ENCODE measurements at regions not wholly inside any gene's neighbourhood (a gene's known extent, or its start where the extent isn't known, plus 50 kb on each side); places are given as distances from the start of the nearest gene placed in this dataset.
"Not testable (repeated sequence)": the region's sequence is repeated elsewhere in the genome, so short reads cannot be mapped to it uniquely, and the experiment has no call there.

DNA sequence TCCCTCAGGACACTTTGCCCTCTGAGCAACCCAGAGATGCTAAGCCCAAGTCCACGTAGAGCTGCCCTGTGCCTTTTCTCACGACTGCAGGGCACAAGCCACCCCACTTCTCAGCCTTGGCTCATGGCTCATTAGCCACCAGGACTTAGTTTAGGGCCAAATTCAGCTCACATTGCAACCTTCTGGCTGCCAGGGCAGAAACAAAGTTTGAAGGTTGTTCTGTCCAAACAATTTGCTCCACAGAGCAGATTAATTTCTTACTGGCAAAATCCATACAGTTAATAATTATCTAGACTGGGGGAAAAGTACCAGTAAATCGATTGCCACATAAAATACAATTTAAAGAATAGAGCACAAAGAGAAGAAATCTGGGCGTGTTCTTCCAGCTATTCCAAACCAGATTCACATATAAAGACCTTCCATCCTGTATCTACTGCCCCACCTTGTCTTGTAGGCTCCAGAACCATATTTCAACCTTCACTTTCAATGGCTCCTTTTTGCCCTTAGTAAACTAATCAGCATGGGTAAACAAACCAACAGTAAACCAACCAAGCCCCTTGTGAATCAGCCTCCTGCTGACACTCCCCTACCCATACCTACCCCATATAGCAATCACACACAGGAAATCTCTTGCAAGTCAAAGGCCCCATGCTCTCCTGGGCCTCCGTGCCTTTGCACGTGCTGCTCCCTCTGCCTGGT, 101.9 kb downstream of the QRSL1 start:
- no peak overlapping the region for H3K27ac ChIP-seq (ENCODE audit: low read depth in 1 of 2, low read length in 1 of 2)
- no peaks in the 10 kb centered on the region for H3K9me3 ChIP-seq (ENCODE audit: control insufficient read depth in 2 of 2, insufficient read depth in 1 of 2, low read length in 1 of 2)
- WGBS = 91% methylated on average over 6 of the region's 6 CpGs
- H3K4me1 ChIP-seq (ENCODE audit: control insufficient read depth in 2 of 2, insufficient read depth in 2 of 2, low read length in 2 of 2) = peaks cover 0 to 3% of the 10 kb centered on the region in 2 donors
- no peak for DNase-seq (ENCODE audit: low read depth in 6 of 9, low spot score in 9 of 9)
- no peaks in the 10 kb centered on the region for H3K27me3 ChIP-seq (ENCODE audit: control insufficient read depth in 2 of 2, insufficient read depth in 1 of 2, low read length in 1 of 2)
- H3K4me3 ChIP-seq (ENCODE audit: low read length in 2 of 2) = no peak overlapping the region
- H3K36me3 ChIP-seq (ENCODE audit: control insufficient read depth in 2 of 2, insufficient read depth in 2 of 2, low read length in 1 of 2) = no peaks in the 10 kb centered on the region

DNA sequence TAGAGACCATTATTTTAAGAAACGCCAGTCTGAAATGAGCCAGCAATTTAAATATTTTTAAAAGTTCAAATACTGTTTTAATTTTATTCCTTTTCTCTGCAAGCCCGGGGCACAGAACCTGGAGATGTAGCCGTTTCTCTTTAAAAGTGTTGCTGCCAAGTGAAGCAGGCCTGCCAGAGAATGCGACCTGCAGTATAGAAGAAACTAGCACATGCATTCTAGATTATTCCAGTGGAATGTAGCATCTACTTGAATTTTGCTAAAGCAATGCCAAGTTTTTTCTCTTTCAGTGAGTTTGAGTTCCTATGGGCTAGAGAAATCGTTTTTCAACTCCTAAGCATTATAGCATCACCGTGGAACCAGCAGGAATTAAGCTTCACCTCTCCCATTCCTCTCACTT, 101.3 kb downstream of the QRSL1 start:
- DNase-seq (ENCODE audit: low read depth in 6 of 9, low spot score in 9 of 9) = no peak
- WGBS = 90% methylated on average over 6 of the region's 6 CpGs
- no peak overlapping the region for H3K4me3 ChIP-seq (ENCODE audit: low read length in 2 of 2)
- H3K36me3 ChIP-seq (ENCODE audit: control insufficient read depth in 2 of 2, insufficient read depth in 2 of 2, low read length in 1 of 2) = no peaks in the 10 kb centered on the region
- no peaks in the 10 kb centered on the region for H3K9me3 ChIP-seq (ENCODE audit: control insufficient read depth in 2 of 2, insufficient read depth in 1 of 2, low read length in 1 of 2)
- no peaks in the 10 kb centered on the region for H3K27me3 ChIP-seq (ENCODE audit: control insufficient read depth in 2 of 2, insufficient read depth in 1 of 2, low read length in 1 of 2)
- peaks cover 0 to 3% of the 10 kb centered on the region in 2 donors for H3K4me1 ChIP-seq (ENCODE audit: control insufficient read depth in 2 of 2, insufficient read depth in 2 of 2, low read length in 2 of 2)
- no peak overlapping the region for H3K27ac ChIP-seq (ENCODE audit: low read depth in 1 of 2, low read length in 1 of 2)

DNA sequence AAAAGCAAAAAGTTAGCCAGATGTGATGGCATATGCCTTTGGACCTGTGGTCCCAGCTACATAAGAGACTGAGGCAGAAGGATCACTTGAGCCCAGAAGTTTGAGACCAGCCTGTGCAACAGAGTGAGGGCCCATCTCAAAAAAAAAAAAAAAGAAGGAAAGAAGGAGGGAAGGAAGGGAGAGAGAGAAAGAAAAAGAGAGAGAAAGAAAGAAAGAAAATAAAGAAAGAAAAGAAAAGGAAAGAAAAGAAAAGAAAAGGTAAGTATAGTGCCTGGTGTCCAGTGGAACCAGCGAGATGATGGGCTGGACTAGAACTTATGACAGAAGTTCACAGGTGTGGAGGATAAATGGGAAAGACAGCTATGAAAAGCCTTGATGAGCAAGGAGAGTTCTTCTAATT, 100.9 kb downstream of the QRSL1 start:
- WGBS = 97% methylated on average over 1 of the region's 1 CpG
- H3K36me3 ChIP-seq (ENCODE audit: control insufficient read depth in 2 of 2, insufficient read depth in 2 of 2, low read length in 1 of 2) = no peaks in the 10 kb centered on the region
- H3K27me3 ChIP-seq (ENCODE audit: control insufficient read depth in 2 of 2, insufficient read depth in 1 of 2, low read length in 1 of 2) = no peaks in the 10 kb centered on the region
- H3K9me3 ChIP-seq (ENCODE audit: control insufficient read depth in 2 of 2, insufficient read depth in 1 of 2, low read length in 1 of 2) = no peaks in the 10 kb centered on the region
- H3K4me3 ChIP-seq (ENCODE audit: low read length in 2 of 2) = no peak overlapping the region
- H3K27ac ChIP-seq (ENCODE audit: low read depth in 1 of 2, low read length in 1 of 2) = no peak overlapping the region
- DNase-seq (ENCODE audit: low read depth in 6 of 9, low spot score in 9 of 9) = no peak
- peaks cover 0 to 3% of the 10 kb centered on the region in 2 donors for H3K4me1 ChIP-seq (ENCODE audit: control insufficient read depth in 2 of 2, insufficient read depth in 2 of 2, low read length in 2 of 2)

DNA sequence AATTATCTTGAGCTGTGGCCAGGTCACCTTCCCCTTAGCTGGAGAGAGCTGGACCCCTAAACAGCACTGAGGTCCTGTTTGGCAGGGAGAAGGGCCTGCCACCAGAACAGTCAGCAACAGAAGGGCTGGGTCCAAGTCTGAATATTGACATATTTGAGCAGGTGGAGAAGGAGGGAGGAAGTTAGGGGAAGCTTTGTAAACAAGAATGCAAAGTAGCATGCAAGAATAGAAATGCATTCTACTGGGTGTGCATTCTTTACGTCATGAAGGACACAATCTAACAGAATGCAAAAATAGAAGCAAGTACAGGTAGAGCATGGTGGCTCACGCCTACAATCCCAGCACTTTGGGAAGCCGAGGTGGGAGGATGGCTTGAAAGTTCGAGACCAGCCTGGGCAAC, 100.5 kb downstream of the QRSL1 start:
- Histone ChIP-seq H3K4me3 (ENCODE audit: low read length in 2 of 2) (no peak overlapping the region), H3K9me3 (ENCODE audit: control insufficient read depth in 2 of 2, insufficient read depth in 1 of 2, low read length in 1 of 2) (no peaks in the 10 kb centered on the region), H3K27ac (ENCODE audit: low read depth in 1 of 2, low read length in 1 of 2) (no peak overlapping the region), H3K4me1 (ENCODE audit: control insufficient read depth in 2 of 2, insufficient read depth in 2 of 2, low read length in 2 of 2) (peaks cover 0 to 3% of the 10 kb centered on the region in 2 donors), H3K27me3 (ENCODE audit: control insufficient read depth in 2 of 2, insufficient read depth in 1 of 2, low read length in 1 of 2) (no peaks in the 10 kb centered on the region), H3K36me3 (ENCODE audit: control insufficient read depth in 2 of 2, insufficient read depth in 2 of 2, low read length in 1 of 2) (no peaks in the 10 kb centered on the region)
- WGBS = 82% methylated on average over 4 of the region's 4 CpGs
- no peak for DNase-seq (ENCODE audit: low read depth in 6 of 9, low spot score in 9 of 9)

DNA sequence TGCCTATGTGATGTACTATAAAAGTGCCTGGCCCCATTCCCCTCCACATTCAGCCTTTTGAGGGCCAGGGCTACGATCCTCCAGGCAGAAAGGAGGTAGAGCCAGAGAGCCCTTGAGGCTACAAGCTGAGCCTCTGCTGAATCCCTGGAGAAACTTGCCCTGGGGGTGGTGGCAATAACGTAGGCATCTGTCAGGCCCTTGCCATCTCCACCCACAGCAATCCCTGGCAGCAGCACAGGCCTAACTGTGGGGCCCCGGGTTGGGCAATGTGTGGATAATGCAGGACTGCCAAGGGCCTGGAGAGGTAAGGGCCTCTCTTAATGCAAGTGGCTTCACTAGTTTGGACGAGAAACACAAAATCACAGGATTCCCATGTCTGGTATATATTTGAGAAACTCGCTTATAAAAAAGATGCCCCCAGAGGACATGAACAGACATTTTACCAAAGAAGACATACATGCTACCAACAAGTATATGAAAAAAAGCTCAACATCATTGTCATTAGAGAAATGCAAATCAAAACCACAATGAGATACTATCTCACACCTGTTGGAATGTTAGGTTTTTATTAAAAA, 99.0 kb downstream of the QRSL1 start:
- no peak for DNase-seq (ENCODE audit: low read depth in 6 of 9, low spot score in 9 of 9)
- Histone ChIP-seq H3K4me1 (ENCODE audit: control insufficient read depth in 2 of 2, insufficient read depth in 2 of 2, low read length in 2 of 2) (peaks cover 0 to 3% of the 10 kb centered on the region in 2 donors), H3K9me3 (ENCODE audit: control insufficient read depth in 2 of 2, insufficient read depth in 1 of 2, low read length in 1 of 2) (no peaks in the 10 kb centered on the region), H3K27me3 (ENCODE audit: control insufficient read depth in 2 of 2, insufficient read depth in 1 of 2, low read length in 1 of 2) (no peaks in the 10 kb centered on the region), H3K4me3 (ENCODE audit: low read length in 2 of 2) (no peak overlapping the region), H3K27ac (ENCODE audit: low read depth in 1 of 2, low read length in 1 of 2) (no peak overlapping the region), H3K36me3 (ENCODE audit: control insufficient read depth in 2 of 2, insufficient read depth in 2 of 2, low read length in 1 of 2) (no peaks in the 10 kb centered on the region)
- WGBS = 87% methylated on average over 5 of the region's 5 CpGs

DNA sequence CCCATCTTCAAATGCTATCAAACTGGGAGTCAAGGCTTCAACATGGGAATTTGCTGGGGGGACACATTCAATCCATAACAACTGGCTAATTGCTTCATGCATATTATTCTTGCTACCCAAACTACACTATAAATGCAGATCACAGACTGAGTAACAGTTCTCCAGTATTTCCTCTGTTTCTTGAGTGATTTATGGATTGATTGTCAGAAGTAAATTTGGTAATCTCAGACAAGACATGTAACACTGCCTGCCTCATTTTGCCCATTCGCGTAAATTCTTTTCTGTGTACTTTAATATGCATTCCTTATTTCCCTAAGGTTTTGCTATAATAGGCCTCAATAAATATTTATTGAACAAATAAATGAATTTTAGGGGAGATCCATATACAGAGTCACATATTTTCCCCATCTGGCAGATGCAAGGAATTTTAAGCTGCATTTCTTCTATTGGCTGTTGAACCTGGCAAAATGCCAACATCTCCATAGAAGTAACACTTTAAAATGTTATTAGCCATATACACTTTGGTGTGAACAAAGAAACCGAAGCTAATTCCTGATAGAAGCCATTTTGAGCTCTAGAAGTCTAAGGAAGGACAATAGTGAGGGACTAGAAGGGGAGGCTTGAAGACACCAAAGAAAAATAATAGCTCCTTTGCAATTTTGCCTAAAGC, 98.2 kb downstream of the QRSL1 start:
- H3K4me1 ChIP-seq (ENCODE audit: control insufficient read depth in 2 of 2, insufficient read depth in 2 of 2, low read length in 2 of 2) = peaks cover 0 to 3% of the 10 kb centered on the region in 2 donors
- no peak for DNase-seq (ENCODE audit: low read depth in 6 of 9, low spot score in 9 of 9)
- no peak overlapping the region for H3K4me3 ChIP-seq (ENCODE audit: low read length in 2 of 2)
- H3K27ac ChIP-seq (ENCODE audit: low read depth in 1 of 2, low read length in 1 of 2) = no peak overlapping the region
- no peaks in the 10 kb centered on the region for H3K36me3 ChIP-seq (ENCODE audit: control insufficient read depth in 2 of 2, insufficient read depth in 2 of 2, low read length in 1 of 2)
- H3K27me3 ChIP-seq (ENCODE audit: control insufficient read depth in 2 of 2, insufficient read depth in 1 of 2, low read length in 1 of 2) = no peaks in the 10 kb centered on the region
- H3K9me3 ChIP-seq (ENCODE audit: control insufficient read depth in 2 of 2, insufficient read depth in 1 of 2, low read length in 1 of 2) = no peaks in the 10 kb centered on the region
- WGBS = 96% methylated on average over 3 of the region's 3 CpGs

DNA sequence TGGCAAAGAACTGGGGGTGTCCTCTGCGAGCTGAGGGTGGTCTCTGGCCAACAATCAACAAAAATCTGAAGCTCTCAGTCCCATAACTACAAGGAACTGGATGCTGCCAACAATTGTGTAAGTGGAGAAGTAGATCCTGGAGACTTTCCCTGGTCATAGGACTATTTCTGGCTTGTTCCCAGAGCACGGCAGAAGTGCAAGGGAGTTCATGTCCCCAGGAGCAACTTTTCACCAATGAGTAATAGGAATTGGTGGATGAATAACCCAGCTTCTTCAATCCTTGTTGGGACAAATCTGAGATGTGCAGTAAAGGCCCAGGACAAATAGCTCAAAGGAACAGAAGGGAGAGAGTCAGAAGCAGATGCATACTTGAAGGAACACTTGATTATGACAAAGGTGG, 95.5 kb downstream of the QRSL1 start:
- no peaks in the 10 kb centered on the region for H3K36me3 ChIP-seq (ENCODE audit: control insufficient read depth in 2 of 2, insufficient read depth in 2 of 2, low read length in 1 of 2)
- peaks cover 0 to 3% of the 10 kb centered on the region in 2 donors for H3K4me1 ChIP-seq (ENCODE audit: control insufficient read depth in 2 of 2, insufficient read depth in 2 of 2, low read length in 2 of 2)
- 80% methylated on average over 2 of the region's 2 CpGs for WGBS
- no peak for DNase-seq (ENCODE audit: low read depth in 6 of 9, low spot score in 9 of 9)
- no peak overlapping the region for H3K27ac ChIP-seq (ENCODE audit: low read depth in 1 of 2, low read length in 1 of 2)
- no peak overlapping the region for H3K4me3 ChIP-seq (ENCODE audit: low read length in 2 of 2)
- no peaks in the 10 kb centered on the region for H3K27me3 ChIP-seq (ENCODE audit: control insufficient read depth in 2 of 2, insufficient read depth in 1 of 2, low read length in 1 of 2)
- H3K9me3 ChIP-seq (ENCODE audit: control insufficient read depth in 2 of 2, insufficient read depth in 1 of 2, low read length in 1 of 2) = no peaks in the 10 kb centered on the region

DNA sequence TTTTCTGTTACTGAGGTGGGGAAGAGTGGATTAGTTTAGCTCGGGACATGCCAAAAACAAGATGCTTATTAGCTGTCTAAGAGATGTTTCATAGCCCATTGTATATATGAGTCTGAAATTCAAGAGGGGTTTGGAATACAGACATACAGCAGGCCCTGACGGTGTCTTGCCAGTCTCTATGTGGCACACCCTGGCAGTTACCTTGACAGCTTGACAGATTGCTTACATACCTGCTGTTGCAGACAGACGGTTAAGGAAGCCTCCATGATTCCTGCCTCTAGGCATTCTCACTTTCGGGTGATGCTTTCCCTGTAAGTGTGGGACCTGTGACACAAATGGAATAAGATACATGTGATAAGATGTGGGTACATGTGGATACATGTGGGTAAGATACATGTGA, 95.0 kb downstream of the QRSL1 start:
- H3K4me1 ChIP-seq (ENCODE audit: control insufficient read depth in 2 of 2, insufficient read depth in 2 of 2, low read length in 2 of 2) = peaks cover 0 to 3% of the 10 kb centered on the region in 2 donors
- no peaks in the 10 kb centered on the region for H3K9me3 ChIP-seq (ENCODE audit: control insufficient read depth in 2 of 2, insufficient read depth in 1 of 2, low read length in 1 of 2)
- no peak overlapping the region for H3K27ac ChIP-seq (ENCODE audit: low read depth in 1 of 2, low read length in 1 of 2)
- no peaks in the 10 kb centered on the region for H3K27me3 ChIP-seq (ENCODE audit: control insufficient read depth in 2 of 2, insufficient read depth in 1 of 2, low read length in 1 of 2)
- no peak overlapping the region for H3K4me3 ChIP-seq (ENCODE audit: low read length in 2 of 2)
- no peak for DNase-seq (ENCODE audit: low read depth in 6 of 9, low spot score in 9 of 9)
- no peaks in the 10 kb centered on the region for H3K36me3 ChIP-seq (ENCODE audit: control insufficient read depth in 2 of 2, insufficient read depth in 2 of 2, low read length in 1 of 2)
- WGBS = 93% methylated on average over 4 of the region's 4 CpGs

DNA sequence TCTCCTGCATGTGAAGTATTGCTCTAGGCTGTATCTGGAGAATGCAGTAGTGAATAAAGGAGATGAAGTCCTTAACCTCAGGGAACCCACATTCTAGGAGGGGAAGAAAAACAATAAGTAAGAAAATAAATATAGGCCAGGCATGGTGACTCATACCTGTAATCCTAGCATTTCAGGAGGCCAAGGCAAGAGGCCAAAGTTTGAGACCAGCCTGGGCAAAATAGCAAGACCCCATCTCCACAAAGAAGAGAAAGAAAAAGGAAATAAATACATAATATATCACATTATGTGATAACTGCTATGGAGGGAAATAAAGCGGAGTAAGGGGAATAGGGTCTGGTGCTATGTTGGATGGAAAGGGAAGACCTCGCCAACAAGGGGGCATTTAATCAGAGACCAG, 94.0 kb downstream of the QRSL1 start:
- H3K9me3 ChIP-seq (ENCODE audit: control insufficient read depth in 2 of 2, insufficient read depth in 1 of 2, low read length in 1 of 2); H3K4me1 ChIP-seq (ENCODE audit: control insufficient read depth in 2 of 2, insufficient read depth in 2 of 2, low read length in 2 of 2); H3K27me3 ChIP-seq (ENCODE audit: control insufficient read depth in 2 of 2, insufficient read depth in 1 of 2, low read length in 1 of 2); H3K36me3 ChIP-seq (ENCODE audit: control insufficient read depth in 2 of 2, insufficient read depth in 2 of 2, low read length in 1 of 2); DNase-seq (ENCODE audit: low read depth in 6 of 9, low spot score in 9 of 9); H3K27ac ChIP-seq (ENCODE audit: low read depth in 1 of 2, low read length in 1 of 2); H3K4me3 ChIP-seq (ENCODE audit: low read length in 2 of 2): not testable (repeated sequence)
- over 99% methylated on average over 2 of the region's 2 CpGs for whole genome bisulfite sequencing

Measured in thymus (tissue), 11 donors.